ENCODE measurements at regions not wholly inside any gene's neighbourhood (a gene's known extent, or its start where the extent isn't known, plus 50 kb on each side); places are given as distances from the start of the nearest gene placed in this dataset.

- DNase-seq (ENCODE audit: insufficient read length, low spot score, missing footprints): no peak
- no peak for TF ChIP-seq CTCF (IDR thresholded peaks at IDR 0.05; ENCODE audit: extremely low read depth, low read depth, low read length)
- H2AFZ ChIP-seq (ENCODE audit: low read length): no peak overlapping the region
Measured at GRCh38 chr1:58006421-58007046, 540.0 kb downstream of the OMA1 start.

GRCh38 chr1:58005212-58005611, 541.3 kb downstream of the OMA1 start:
- no peaks in the 10 kb centered on the region for H3K4me1 ChIP-seq (ENCODE audit: insufficient read depth, low read length)

More at GRCh38 chr1:58006421-58007046, 540.0 kb downstream of the OMA1 start:
- no peaks in the 10 kb centered on the region for H3K4me1 ChIP-seq (ENCODE audit: insufficient read depth, low read length)
- no peaks in the 10 kb centered on the region for H3K36me3 ChIP-seq (ENCODE audit: insufficient read depth, low read length)
- no peak overlapping the region for H3K4me3 ChIP-seq (ENCODE audit: insufficient read depth, low read length)
- H3K4me2 ChIP-seq (ENCODE audit: insufficient read depth, low read length): no peak overlapping the region
- no peaks in the 10 kb centered on the region for H3K9me3 ChIP-seq (ENCODE audit: low read depth, low read length)
- H3K27me3 ChIP-seq (ENCODE audit: insufficient read depth, low read length): no peaks in the 10 kb centered on the region
- H3K27ac ChIP-seq (ENCODE audit: low read depth, low read length): no peak overlapping the region
- H4K20me1 ChIP-seq (ENCODE audit: insufficient read depth, low read length): no peaks in the 10 kb centered on the region
- no peaks in the 10 kb centered on the region for H3K79me2 ChIP-seq (ENCODE audit: insufficient read depth, low read length)

GRCh38 chr1:58003988-58004387, 542.5 kb downstream of the OMA1 start:
- no peak for TF ChIP-seq CTCF (IDR thresholded peaks at IDR 0.05; ENCODE audit: extremely low read depth, low read depth, low read length)
- no peak overlapping the region for H3K4me3 ChIP-seq (ENCODE audit: insufficient read depth, low read length)
- no peaks in the 10 kb centered on the region for H3K4me1 ChIP-seq (ENCODE audit: insufficient read depth, low read length)
- DNase-seq (ENCODE audit: insufficient read length, low spot score, missing footprints): no peak
- no peaks in the 10 kb centered on the region for H3K9me3 ChIP-seq (ENCODE audit: low read depth, low read length)
- no peaks in the 10 kb centered on the region for H3K79me2 ChIP-seq (ENCODE audit: insufficient read depth, low read length)
- H3K4me2 ChIP-seq (ENCODE audit: insufficient read depth, low read length): no peak overlapping the region
- no peaks in the 10 kb centered on the region for H3K36me3 ChIP-seq (ENCODE audit: insufficient read depth, low read length)
- H3K27me3 ChIP-seq (ENCODE audit: insufficient read depth, low read length): no peaks in the 10 kb centered on the region
- no peak overlapping the region for H2AFZ ChIP-seq (ENCODE audit: low read length)
- H3K27ac ChIP-seq (ENCODE audit: low read depth, low read length): no peak overlapping the region
- no peaks in the 10 kb centered on the region for H4K20me1 ChIP-seq (ENCODE audit: insufficient read depth, low read length)

More at GRCh38 chr1:58005212-58005611, 541.3 kb downstream of the OMA1 start:
- H3K9me3 ChIP-seq (ENCODE audit: low read depth, low read length): no peaks in the 10 kb centered on the region
- H4K20me1 ChIP-seq (ENCODE audit: insufficient read depth, low read length): no peaks in the 10 kb centered on the region
- no peak overlapping the region for H3K4me2 ChIP-seq (ENCODE audit: insufficient read depth, low read length)
- no peak for TF ChIP-seq CTCF (IDR thresholded peaks at IDR 0.05; ENCODE audit: extremely low read depth, low read depth, low read length)
- H3K27me3 ChIP-seq (ENCODE audit: insufficient read depth, low read length): no peaks in the 10 kb centered on the region
- H3K79me2 ChIP-seq (ENCODE audit: insufficient read depth, low read length): no peaks in the 10 kb centered on the region
- no peak overlapping the region for H3K27ac ChIP-seq (ENCODE audit: low read depth, low read length)
- no peak overlapping the region for H2AFZ ChIP-seq (ENCODE audit: low read length)
- no peak for DNase-seq (ENCODE audit: insufficient read length, low spot score, missing footprints)
- H3K4me3 ChIP-seq (ENCODE audit: insufficient read depth, low read length): no peak overlapping the region
- no peaks in the 10 kb centered on the region for H3K36me3 ChIP-seq (ENCODE audit: insufficient read depth, low read length)

- no peaks in the 10 kb centered on the region for H3K36me3 ChIP-seq (ENCODE audit: insufficient read depth, low read length)
- H3K27me3 ChIP-seq (ENCODE audit: insufficient read depth, low read length): no peaks in the 10 kb centered on the region
- H2AFZ ChIP-seq (ENCODE audit: low read length): no peak overlapping the region
- no peaks in the 10 kb centered on the region for H4K20me1 ChIP-seq (ENCODE audit: insufficient read depth, low read length)
- no peak for TF ChIP-seq CTCF (IDR thresholded peaks at IDR 0.05; ENCODE audit: extremely low read depth, low read depth, low read length)
- no peaks in the 10 kb centered on the region for H3K79me2 ChIP-seq (ENCODE audit: insufficient read depth, low read length)
- H3K27ac ChIP-seq (ENCODE audit: low read depth, low read length): no peak overlapping the region
- no peak for DNase-seq (ENCODE audit: insufficient read length, low spot score, missing footprints)
- no peak overlapping the region for H3K4me2 ChIP-seq (ENCODE audit: insufficient read depth, low read length)
- no peak overlapping the region for H3K4me3 ChIP-seq (ENCODE audit: insufficient read depth, low read length)
- H3K9me3 ChIP-seq (ENCODE audit: low read depth, low read length): no peaks in the 10 kb centered on the region
- H3K4me1 ChIP-seq (ENCODE audit: insufficient read depth, low read length): no peaks in the 10 kb centered on the region
Measured at GRCh38 chr1:58003059-58003458, 543.5 kb downstream of the OMA1 start.
